IPS-NIHi7 (cell line): ENCODE measurements at regions not wholly inside any gene's neighbourhood (a gene's known extent, or its start where the extent isn't known, plus 50 kb on each side); places are given as distances from the start of the nearest gene placed in this dataset.
"Not testable (repeated sequence)": the region's sequence is repeated elsewhere in the genome, so short reads cannot be mapped to it uniquely, and the experiment has no call there.

Experiments
- DNase-seq: peaks from one replicate; pipeline ENCODE4 v3.0.0; 2012; ENCODE audit warnings: mixed read lengths; ENCODE audit errors: extremely low spot score

DNA sequence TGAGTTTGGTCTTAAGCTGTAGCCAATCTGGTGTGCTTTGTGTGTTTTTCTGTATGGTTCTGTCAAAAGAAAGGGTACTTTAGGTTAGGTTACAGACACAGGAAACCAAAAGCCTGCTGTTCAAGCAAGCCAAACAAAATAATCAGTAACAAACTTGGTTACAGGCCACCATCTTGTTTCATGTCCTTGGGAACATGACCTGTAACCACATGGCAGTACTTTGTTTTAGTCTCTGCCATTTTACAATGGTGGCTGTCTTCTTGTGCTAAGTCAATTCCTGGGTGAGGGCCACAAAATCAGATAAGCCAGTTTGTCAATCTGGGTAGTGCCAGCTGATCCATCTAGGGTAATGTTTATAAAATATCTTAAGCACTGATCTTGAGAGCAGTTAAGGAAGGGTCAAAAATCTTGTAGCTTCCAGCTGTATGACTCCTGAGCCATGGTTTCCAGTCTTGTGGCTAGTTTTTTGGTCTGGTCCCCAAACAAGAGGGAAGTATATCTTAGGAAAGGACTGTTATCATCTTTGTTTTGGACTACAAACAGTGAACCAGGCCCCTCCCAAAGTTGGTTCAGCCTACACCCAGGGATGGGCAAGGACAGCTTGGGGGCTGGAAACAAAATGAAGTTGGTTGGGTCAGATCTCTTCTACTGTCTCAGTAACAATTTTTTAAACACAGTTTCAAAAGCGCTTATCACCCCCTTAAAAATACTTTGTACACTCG is 90.0 kb downstream of the IGLL5 start:
- DNase-seq = no peak

- DNase-seq = no peak
These were observed 91.0 kb downstream of the IGLL5 start for GRCh38 chr22:22978637-22979036.

GRCh38 chr22:22979121-22979724 is 91.1 kb upstream of the GNAZ start:
- no peak for DNase-seq

DNA sequence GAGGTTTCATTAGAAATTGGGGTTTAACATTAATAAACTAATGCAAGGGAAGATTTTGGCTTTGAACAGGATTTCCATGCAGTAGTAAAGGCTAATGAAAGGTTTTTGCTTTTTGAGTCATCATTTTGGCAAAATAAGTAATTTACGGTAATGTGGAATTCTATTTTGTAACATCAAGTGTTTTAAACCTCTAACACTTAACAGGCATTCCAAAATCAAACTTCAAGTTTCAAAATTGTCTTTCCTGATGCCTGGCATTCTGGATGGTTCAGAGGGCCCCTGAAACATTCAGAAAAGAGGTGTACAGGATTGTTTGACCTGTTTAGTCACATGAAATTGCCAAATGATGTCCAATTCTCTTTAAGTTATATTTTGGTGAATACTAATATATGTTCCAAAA is 90.4 kb upstream of the GNAZ start:
- no peak for DNase-seq

DNA sequence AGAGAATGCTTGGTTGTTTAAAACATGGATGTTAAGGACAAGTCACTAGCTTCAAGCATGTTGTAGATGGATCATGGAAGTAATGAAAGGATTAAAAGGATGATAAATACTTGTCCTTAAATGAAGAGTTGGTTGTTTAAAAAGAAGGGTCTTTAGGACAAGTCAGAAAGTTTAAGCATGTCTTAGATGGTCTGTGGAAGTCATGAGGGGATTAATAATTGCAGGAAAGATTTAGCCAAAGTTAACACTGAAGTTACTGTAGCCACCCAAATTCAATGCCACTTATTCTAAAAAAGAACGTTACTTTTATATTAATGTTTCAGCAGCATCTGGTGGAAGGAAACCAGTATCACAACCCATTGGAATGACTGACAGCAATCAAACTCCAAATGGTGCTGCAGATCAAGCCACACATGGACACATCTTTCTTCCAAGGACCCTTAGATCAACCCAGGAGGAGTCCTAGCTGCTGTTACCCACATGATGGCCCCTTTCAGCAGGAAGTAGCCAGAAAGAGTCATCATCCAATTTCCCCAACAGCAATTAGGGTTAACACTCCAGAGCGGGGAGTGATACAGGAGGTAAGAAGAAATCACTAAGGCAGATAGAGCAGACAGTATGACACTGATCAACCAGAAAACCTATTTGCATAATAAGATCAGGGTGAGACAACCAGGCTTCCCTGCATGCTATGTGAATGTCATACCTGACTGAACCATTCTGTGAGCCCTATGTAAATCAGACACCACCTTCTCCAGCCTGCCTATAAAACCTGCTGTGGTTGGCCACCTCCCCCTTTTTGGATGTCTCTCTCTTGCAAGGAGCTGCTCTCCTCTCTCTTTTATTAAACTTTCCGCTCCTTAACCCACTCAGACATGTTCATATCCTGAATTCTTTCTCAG is 88.4 kb upstream of the GNAZ start:
- DNase-seq = no peak

DNA sequence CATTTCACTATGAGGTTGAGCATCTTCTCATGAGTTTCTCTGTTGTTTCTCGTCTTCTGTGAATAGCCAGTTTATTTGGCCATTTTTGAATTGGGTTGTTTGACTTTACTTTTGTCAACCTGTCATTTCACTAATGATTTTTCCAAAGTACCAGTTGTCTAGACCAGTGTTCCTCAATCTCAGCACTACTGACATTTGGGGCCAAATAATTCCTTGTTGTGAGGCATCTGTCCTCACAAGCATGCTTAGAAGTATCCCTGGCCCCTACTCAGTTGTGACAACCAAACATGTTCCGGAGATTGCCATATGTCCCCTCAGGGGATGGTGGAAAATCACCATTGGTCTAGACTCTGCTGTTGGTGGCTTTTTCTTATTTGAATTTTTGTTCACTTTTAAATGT is 87.7 kb upstream of the GNAZ start:
- DNase-seq = no peak

- DNase-seq = no peak
These were observed 87.2 kb upstream of the GNAZ start for GRCh38 chr22:22983123-22983522.

- DNase-seq = no peak
These were observed 86.5 kb upstream of the GNAZ start for GRCh38 chr22:22983816-22984215.

DNA sequence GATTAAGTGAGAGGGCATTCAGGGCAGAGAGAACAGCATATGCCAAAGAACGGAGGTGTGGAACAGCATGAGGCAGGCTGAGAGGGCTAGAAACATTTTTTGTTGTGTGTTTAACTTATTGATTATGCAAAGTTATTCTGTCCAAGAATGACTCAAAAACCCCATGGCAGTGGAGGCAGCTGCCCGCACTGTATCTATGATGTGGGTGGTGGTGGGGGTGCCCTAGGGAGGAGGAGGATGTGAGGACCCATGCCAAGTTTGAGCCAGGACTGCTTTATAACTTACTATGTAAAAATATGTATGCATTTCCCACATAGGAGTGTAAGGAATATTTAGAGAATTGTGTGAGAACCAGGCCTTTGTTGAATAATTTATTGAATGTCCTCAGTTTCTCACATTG is 85.4 kb upstream of the GNAZ start:
- no peak for DNase-seq

DNA sequence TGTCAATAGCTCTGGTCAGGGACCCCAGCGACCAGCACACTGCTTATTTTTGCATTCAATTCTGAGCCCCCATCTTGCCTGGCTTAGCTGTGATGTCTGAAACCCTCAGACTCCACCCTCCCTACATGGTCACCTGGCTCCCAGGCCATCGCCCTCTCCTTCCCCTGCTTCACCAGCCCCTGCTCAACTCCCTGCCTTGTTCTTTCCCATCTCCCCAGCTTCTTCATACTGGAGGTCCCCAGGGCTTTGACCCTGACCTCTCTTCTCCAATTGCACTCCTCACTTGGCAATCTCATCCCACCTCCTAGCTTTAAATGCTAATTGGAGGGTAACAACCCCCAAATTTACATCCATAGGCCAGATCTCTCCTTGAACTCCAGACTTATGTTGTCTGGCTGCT is 84.3 kb upstream of the GNAZ start:
- no peak for DNase-seq

- no peak for DNase-seq
These were observed 83.7 kb upstream of the GNAZ start for GRCh38 chr22:22986640-22987039.

DNA sequence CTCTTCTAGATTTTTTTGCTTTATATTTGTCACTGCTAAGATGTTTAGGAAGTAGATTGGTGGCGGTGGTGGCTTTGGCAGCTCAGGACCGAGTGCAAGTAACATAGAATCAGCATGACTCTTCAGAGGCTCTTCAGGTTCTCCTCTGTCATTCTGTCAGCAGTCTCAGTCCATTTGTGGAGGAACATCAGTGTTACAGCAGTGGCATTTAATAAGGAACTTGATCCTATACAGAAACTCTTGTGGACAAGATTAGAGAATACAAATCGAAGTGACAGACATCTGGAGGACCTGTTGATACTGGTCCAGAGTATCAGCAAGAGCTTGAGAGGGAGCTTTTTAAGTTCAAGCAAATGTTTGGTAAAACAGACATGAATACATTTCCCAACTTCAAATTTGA is 82.2 kb upstream of the GNAZ start:
- no peak for DNase-seq

GRCh38 chr22:22988785-22989184 is 81.5 kb upstream of the GNAZ start:
- DNase-seq = no peak

GRCh38 chr22:22989856-22990255 is 80.5 kb upstream of the GNAZ start:
- DNase-seq = no peak

- not testable (repeated sequence) for DNase-seq
These were observed 79.4 kb upstream of the GNAZ start for GRCh38 chr22:22990711-22991505.

DNA sequence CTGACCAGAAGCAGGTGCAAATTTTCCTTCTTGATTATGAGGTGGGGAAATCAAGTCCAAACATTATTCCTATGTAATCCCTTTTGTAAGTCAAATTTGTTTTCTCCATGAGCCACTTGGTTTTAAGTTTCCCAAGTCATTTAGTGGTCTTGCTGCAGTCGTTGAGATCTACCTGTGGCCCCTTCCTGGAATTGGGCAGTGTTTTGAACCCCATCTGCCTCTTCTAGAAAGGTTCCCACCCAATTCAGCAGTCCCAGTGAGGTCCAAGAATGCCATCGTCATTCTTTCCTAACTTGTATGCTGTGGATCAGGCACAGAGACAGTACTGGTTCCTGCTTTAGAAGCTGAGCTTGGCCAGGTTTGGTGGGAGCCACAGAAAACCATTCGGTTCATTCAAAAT is 77.8 kb upstream of the GNAZ start:
- DNase-seq = no peak

GRCh38 chr22:22993184-22993583 is 77.1 kb upstream of the GNAZ start:
- DNase-seq = no peak

DNA sequence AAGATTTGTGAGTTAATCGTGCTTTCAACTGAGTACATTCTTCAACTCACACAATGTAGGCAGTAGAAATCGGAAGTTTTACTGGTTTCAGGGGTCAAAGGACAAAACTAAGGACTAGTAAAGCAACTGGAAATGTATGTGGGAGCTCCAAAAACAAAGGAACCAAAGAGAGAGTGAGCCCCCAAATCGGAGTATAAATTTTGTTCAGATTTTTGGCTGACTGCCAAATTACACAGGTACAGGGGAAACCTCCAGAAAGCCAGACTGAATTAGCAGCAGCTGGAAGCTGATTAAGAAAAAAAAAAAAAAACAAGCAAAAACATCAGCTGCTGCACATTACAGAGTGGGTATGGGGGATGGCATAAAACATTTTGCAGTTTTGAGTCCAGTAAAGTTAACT is 75.2 kb upstream of the GNAZ start:
- DNase-seq = no peak

DNA sequence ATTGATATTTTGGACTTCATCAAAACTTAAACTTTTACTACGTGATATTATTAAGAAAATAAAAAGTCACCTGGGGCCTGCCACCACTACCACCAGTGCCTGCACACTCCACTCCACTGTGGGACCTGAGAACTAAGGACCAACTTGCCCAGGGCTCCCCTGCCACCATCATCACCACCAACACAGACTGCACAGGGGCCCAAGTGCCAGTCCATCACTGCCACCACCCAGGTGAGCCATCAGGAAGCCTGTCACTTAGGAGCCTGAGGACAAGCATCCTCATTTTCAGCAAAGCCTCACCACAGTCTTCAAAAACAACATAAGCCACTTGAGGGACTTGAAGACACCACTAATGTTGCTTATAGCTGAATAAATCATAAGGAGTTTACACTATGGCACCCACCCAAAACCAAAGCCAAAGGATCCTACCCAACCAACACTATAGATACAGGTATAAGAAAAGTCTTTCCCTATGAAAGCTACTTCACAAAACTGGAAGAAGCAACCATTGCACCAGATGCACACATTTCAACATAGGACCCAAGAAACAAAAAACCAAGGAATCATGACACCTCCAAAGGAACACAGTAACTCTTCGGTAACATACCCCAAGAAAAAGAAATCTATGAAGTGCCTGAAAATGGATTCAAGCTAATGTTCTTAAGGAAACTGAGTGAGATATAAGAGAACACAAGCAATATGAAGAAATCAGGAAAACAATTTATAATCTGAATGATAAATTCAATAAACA is 73.6 kb upstream of the GNAZ start:
- DNase-seq = no peak

DNA sequence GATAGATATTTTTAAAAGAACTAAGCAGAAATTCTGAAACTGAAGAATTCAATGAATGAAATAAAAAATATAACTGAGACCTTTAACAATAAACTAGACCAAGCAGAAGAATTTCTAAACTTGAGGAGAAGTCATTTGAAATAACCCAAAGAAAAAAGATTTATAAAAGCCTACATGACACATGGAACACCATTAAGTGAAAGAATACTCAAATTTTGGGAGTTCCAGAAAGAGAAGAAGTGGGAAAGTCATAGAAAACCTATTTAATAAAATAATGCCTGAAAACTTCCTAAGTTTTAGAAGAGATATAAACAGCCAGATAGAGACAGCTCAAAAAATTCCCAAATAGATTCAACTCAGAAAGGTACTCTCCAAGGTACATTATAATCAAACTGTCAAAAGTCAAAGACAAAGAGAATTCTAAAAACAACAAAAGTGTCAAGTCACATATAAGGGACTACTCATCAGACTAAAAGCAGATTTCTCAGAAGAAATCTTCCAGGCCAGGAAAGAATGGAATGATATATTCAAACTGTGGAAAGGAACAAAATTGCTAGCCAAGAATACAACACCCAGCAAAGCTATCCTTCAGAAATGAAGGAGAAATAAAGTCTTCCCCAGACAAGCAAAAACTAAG is 72.9 kb upstream of the GNAZ start:
- no peak for DNase-seq

DNA sequence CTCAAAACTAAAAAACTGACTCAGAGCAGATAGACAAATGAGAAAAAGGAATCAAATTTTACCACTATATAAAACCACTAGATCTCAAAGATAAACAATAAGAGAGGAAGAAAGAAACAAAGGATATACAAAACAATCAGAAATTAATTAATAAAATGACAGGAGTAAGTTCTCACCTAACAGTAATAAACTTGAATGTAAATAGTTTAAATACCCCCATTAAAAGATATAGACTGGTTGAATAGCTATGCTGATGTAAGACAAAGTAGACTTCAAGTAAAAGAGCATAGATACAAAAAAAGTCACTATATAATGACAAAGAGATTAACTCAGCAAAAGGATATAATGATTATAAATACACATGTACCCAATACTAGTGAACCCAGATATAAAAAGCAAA is 72.3 kb upstream of the GNAZ start:
- DNase-seq = no peak
